Heart right ventricle (tissue), 16 donors: ENCODE measurements at regions not wholly inside any gene's neighbourhood (a gene's known extent, or its start where the extent isn't known, plus 50 kb on each side); places are given as distances from the start of the nearest gene placed in this dataset.
A peak's percentile ranks its signal among the peaks of the same experiment; 100 is the strongest.

Source experiments
- ATAC-seq, 8 donors: fragments of 200-7000 bp; cut with Tn5 transposase; one replicate each; pipeline ENCODE4 v1.9.1; 2020; ENCODE audit warnings: mild to moderate bottlenecking in 8 of 8, moderate library complexity in 8 of 8, moderate number of reproducible peaks in 1 of 8
- DNase-seq, 2 donors: peaks; one replicate each; pipeline ENCODE4 v3.0.0-alpha.2; 2020
- H3K27ac ChIP-seq, 10 donors: fragments of 200-600 bp; sonication (generic) in 2 of 10; one replicate each; pipeline versions ENCODE4 v1.5.0 to v1.8.0; 2020 to 2022; ENCODE audit warnings: mild to moderate bottlenecking in 3 of 10
- H3K27me3 ChIP-seq, 7 donors: fragments of 200-600 bp; one replicate each; pipeline ENCODE4 v1.8.0; 2021 to 2022; ENCODE audit warnings: mild to moderate bottlenecking in 2 of 7
- H3K36me3 ChIP-seq, 9 donors: fragments of 200-600 bp; sonication (generic) in 1 of 9; one replicate each; pipeline versions ENCODE4 v1.5.0 to v1.8.0; 2020 to 2022; ENCODE audit warnings: mild to moderate bottlenecking in 2 of 9
- H3K4me1 ChIP-seq, 9 donors: fragments of 200-600 bp; sonication (generic) in 1 of 9; one replicate each; pipeline versions ENCODE4 v1.5.0 to v1.8.0; 2020 to 2022; ENCODE audit warnings: mild to moderate bottlenecking in 4 of 9
- H3K4me3 ChIP-seq, 10 donors: fragments of 200-600 bp; sonication (generic) in 2 of 10; one replicate each; pipeline versions ENCODE4 v1.5.0 to v1.8.0; 2020 to 2022; ENCODE audit warnings: mild to moderate bottlenecking in 7 of 10, moderate library complexity in 2 of 10
- H3K9me3 ChIP-seq, 11 donors: fragments of 200-600 bp in 10 of 11; sonication (generic) in 2 of 11; one replicate each; pipeline versions ENCODE4 v1.5.0 to v1.8.0; 2013 to 2022; ENCODE audit warnings: mild to moderate bottlenecking in 2 of 11, control low read depth in 1 of 11, moderate library complexity in 1 of 11
- WGBS, 2 donors: extraction: QIAGEN DNeasy Blood & Tissue Kit; methylation state at CpG; one replicate each; pipeline ENCODE4 v1.1.7; 2013; ENCODE audit warnings: inconsistent platforms in 1 of 2; 5-methylcytosine and 5-hydroxymethylcytosine counted together
- intact Hi-C, 10 donors: fragments of 100-400 bp; cut with DNase I; formaldehyde crosslinking; loops; one replicate each; pipeline versions ENCODE4 v1.11.1 to v1.14.2; 2022
- TF ChIP-seq, protein P1 (sequence below), 9 donors: fragments of 200-600 bp; sonication (generic) in 2 of 9; IDR thresholded peaks; one replicate each; pipeline versions ENCODE4 v1.5.0 to v1.8.0; 2021 to 2022; ENCODE audit warnings: antibody characterized with exemption in 9 of 9, mild to moderate bottlenecking in 5 of 9, moderate library complexity in 1 of 9
- donor health status: Arrhythmogenic right ventricular cardiomyopathy.
- donor health status: ischemic (EF 13 %, LVEDD 7.1; RV severe dilation, severe dysfunction).
- donor health status: healthy with polysubstance abuse.
- donor health status: DM: no; HTN: yes; CAD: no.
- donor health status: DM: no; HTN: no; CAD: no.
- donor health status: ischemic (EF 25% LVEDD 6.9; RV normal size, moderate dysfunction).
- donor health status: ischemic (EF 25% LVEDD 5.7; RV mildly dilated, moderate dysfunction).
- donor health status: healthy.
- donor health status: DM: yes; HTN: yes; CAD: no.
- donor health status: Ischemic cardiomyopathy.
- donor health status: ischemic (EF 35%, LVEDD 5.7; RV mildly dilated, moderate dysfunction).
- donor health status: nonischemic (EF 11% LVEDD 7.7; RV severe dilation, severe dysfunction).
- donor health status: DM: yes; HTN: yes; CAD: no.
- donor health status: PGD.
- donor health status: ischemic (EF 29% LVEDD 5.4; RV normal size, mild dysfunction).
- donor health status: nonischemic (EF 23%, LVEDD 6.1; RV moderate dilation, normal function).

DNA sequence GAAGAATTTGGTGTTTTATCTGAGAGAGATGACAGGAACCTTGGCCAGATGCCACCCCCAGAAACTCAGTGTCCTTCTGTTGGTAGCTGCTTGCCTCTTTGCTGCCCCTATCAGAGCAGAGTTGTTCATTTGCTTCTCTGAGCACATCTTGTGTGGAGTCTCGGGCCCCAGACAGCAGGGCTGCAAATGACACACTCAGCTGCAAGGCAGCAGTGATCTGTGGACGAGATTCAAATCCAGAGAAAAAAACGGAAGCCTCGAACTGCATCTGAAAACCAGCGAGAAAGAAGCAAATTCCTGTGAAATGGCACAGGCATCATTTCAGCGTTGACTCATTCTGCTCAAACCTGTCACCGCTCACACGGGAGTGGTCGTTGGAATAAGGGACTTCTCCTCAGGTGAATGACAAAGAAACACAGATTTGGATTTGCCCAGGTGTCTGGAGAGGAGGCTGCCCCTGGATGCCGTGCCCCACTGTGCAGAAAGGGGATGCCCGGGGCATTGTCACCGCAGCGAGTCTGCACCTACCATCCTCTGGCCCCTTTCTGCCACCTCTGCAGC, 144.7 kb downstream of the PFKFB3 start:
- Histone ChIP-seq H3K27me3 (no peaks in the 10 kb centered on the region), H3K36me3 (no peaks in the 10 kb centered on the region), H3K4me1 (peaks cover 0 to 28% (median 0%) of the 10 kb centered on the region in 9 donors), H3K27ac (peak overlapping the region in 1 of 10 donors; percentile 83), H3K9me3 (peaks cover 0 to 7% (median 0%) of the 10 kb centered on the region in 11 donors), H3K4me3 (peak overlapping the region in 1 of 10 donors; percentile 14)
- TF ChIP-seq, protein P1, sequence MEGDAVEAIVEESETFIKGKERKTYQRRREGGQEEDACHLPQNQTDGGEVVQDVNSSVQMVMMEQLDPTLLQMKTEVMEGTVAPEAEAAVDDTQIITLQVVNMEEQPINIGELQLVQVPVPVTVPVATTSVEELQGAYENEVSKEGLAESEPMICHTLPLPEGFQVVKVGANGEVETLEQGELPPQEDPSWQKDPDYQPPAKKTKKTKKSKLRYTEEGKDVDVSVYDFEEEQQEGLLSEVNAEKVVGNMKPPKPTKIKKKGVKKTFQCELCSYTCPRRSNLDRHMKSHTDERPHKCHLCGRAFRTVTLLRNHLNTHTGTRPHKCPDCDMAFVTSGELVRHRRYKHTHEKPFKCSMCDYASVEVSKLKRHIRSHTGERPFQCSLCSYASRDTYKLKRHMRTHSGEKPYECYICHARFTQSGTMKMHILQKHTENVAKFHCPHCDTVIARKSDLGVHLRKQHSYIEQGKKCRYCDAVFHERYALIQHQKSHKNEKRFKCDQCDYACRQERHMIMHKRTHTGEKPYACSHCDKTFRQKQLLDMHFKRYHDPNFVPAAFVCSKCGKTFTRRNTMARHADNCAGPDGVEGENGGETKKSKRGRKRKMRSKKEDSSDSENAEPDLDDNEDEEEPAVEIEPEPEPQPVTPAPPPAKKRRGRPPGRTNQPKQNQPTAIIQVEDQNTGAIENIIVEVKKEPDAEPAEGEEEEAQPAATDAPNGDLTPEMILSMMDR (IDR thresholded peaks at IDR 0.05) = no peak
- no peak for DNase-seq
- intact Hi-C loops = loop anchor here in 1 of 10 donors (1.0 kb wide), 1 partner anchor 43 kb away; no protein-coding TSS in a partner anchor
- 65 to 66% methylated on average over 13 of the region's 13 CpGs for WGBS, 2 donors
- ATAC-seq = peak in 1 of 8 donors; percentile 19

- TF ChIP-seq, protein P1 (IDR thresholded peaks at IDR 0.05) = no peak
- intact Hi-C loops = no loop called here
- H3K36me3 ChIP-seq = no peaks in the 10 kb centered on the region
- 62 to 64% methylated on average over 16 of the region's 16 CpGs for WGBS, 2 donors
- H3K4me3 ChIP-seq = peak overlapping the region in 1 of 10 donors; percentile 14
- peaks cover 0 to 28% (median 0%) of the 10 kb centered on the region in 9 donors for H3K4me1 ChIP-seq
- H3K27ac ChIP-seq = peak overlapping the region in 4 of 10 donors; percentile 2 to 83 (median 8)
- DNase-seq (peak; percentile 23 to 44), ATAC-seq (peak in 6 of 8 donors; percentile 49 to 82 (median 68))
- no peaks in the 10 kb centered on the region for H3K27me3 ChIP-seq
- H3K9me3 ChIP-seq = peaks cover 0 to 7% (median 0%) of the 10 kb centered on the region in 11 donors
These were observed 145.6 kb downstream of the PFKFB3 start for GRCh38 chr10:6348096-6348874.

DNA sequence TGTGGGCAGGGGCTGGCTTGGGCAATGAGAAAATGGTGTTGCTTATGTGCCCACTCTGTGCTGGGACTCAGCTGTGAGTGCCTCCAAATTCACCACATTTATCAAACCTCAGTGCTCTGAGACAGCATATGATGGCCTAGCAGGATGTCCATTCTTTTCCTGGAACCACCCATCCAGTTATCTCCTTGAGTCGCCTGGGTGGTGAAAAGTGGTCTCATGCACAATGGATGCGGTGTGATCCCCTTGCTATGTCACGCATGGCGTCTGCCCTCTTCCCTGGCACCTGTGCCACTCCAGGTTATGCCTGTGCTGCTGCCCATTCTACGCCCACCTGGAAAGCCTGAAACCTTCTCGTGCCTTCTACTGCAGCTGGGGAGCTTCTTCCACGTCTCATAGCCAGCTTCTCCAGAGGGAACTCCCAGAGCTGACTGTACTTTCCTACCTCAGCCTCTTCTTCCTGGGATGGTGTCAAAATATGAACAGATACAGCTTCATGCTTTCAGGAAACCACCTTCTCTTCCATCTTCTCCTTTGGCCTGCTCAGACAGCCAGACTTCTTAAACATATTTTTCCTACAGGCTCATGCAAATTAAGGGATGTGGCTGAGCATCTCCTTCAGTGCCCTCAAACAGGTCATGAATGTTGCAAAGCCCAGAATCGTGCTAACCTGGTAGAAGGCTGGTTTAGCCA, 147.3 kb downstream of the PFKFB3 start:
- intact Hi-C loops = no loop called here
- TF ChIP-seq, protein P1 (IDR thresholded peaks at IDR 0.05) = no peak

GRCh38 chr10:6350609-6351008, 147.9 kb downstream of the PFKFB3 start:
- no peak overlapping the region for H3K27ac ChIP-seq
- no peak overlapping the region for H3K4me3 ChIP-seq
- H3K4me1 ChIP-seq = peaks cover 0 to 28% (median 0%) of the 10 kb centered on the region in 9 donors
- intact Hi-C loops = no loop called here
- no peaks in the 10 kb centered on the region for H3K27me3 ChIP-seq
- no peaks in the 10 kb centered on the region for H3K36me3 ChIP-seq
- TF ChIP-seq, protein P1 (IDR thresholded peaks at IDR 0.05) = no peak
- WGBS, 2 donors = 91 to 93% methylated on average over 3 of the region's 3 CpGs
- DNase-seq (no peak), ATAC-seq (no peak)
- H3K9me3 ChIP-seq = peaks cover 0 to 11% (median 0%) of the 10 kb centered on the region in 11 donors

More for the DNA sequence above, 147.3 kb downstream of the PFKFB3 start:
- H3K4me3 ChIP-seq = no peak overlapping the region
- 94 to 95% methylated on average over 8 of the region's 8 CpGs for WGBS, 2 donors
- ATAC-seq = no peak
- peaks cover 0 to 28% (median 0%) of the 10 kb centered on the region in 9 donors for H3K4me1 ChIP-seq
- peaks cover 0 to 5% (median 0%) of the 10 kb centered on the region in 11 donors for H3K9me3 ChIP-seq
- H3K27ac ChIP-seq = no peak overlapping the region
- H3K36me3 ChIP-seq = no peaks in the 10 kb centered on the region
- no peaks in the 10 kb centered on the region for H3K27me3 ChIP-seq
- no peak for DNase-seq
